ENCODE measurements at regions not wholly inside any gene's neighbourhood (a gene's known extent, or its start where the extent isn't known, plus 50 kb on each side); places are given as distances from the start of the nearest gene placed in this dataset.
"Not testable (repeated sequence)": the region's sequence is repeated elsewhere in the genome, so short reads cannot be mapped to it uniquely, and the experiment has no call there.

GRCh38 chr1:95535614-95536013 lies 301.6 kb downstream of the RWDD3 start:
- no peak overlapping the region for H3K4me3 ChIP-seq (ENCODE audit: low read depth, low read length)
- TF ChIP-seq CTCF (IDR thresholded peaks at IDR 0.05; ENCODE audit: low read depth, low read length), result no peak

- H3K4me3 ChIP-seq (ENCODE audit: low read depth, low read length), result no peak overlapping the region
- no peak for TF ChIP-seq CTCF (IDR thresholded peaks at IDR 0.05; ENCODE audit: low read depth, low read length)
Observed at GRCh38 chr1:95536501-95536900, 302.5 kb downstream of the RWDD3 start.

DNA sequence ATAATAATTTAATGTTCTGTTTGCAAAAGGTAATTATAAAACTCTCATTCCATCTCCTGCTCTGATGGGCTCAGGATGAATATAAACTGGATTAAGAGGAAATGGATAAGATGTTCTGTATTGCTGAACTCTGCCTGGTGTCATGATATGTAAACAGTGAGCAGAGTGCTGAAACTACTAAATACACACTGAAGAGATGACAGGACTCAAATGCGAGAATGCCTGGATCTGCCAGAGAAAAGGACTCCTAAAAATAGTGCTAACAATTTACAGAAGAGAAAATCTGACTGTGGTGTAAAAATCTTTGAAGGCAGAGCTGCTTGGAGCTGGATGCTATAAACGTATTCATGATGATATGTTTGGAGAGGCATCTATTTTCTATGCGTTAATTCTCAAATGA lies 303.2 kb downstream of the RWDD3 start:
- H3K4me3 ChIP-seq (ENCODE audit: low read depth, low read length), result no peak overlapping the region
- no peak for TF ChIP-seq CTCF (IDR thresholded peaks at IDR 0.05; ENCODE audit: low read depth, low read length)

GRCh38 chr1:95538242-95538641 lies 304.2 kb downstream of the RWDD3 start:
- H3K4me3 ChIP-seq (ENCODE audit: low read depth, low read length), result not testable (repeated sequence)

- H3K4me3 ChIP-seq (ENCODE audit: low read depth, low read length), result no peak overlapping the region
- no peak for TF ChIP-seq CTCF (IDR thresholded peaks at IDR 0.05; ENCODE audit: low read depth, low read length)
Observed at GRCh38 chr1:95542936-95543335, 308.9 kb downstream of the RWDD3 start.

DNA sequence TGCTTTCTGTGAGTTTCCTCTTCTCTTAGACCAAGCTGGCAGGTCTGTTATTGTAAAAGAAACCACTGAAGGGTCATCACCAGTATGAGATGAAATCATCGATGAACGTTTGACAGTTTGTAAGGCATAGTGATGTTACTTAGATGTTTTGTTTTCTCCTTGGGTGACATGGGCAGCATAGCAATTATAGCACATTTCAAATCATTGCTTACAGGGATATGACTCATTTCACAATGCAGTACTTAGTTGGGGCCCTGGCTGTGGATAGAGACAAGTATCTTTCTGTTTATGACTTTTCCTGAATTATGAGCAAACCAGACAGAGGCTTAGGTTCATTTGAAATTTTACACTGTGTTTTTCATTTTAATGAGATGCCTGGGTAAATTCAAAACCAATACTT lies 313.0 kb downstream of the RWDD3 start:
- TF ChIP-seq CTCF (IDR thresholded peaks at IDR 0.05; ENCODE audit: low read depth, low read length), result no peak
- H3K4me3 ChIP-seq (ENCODE audit: low read depth, low read length), result no peak overlapping the region

DNA sequence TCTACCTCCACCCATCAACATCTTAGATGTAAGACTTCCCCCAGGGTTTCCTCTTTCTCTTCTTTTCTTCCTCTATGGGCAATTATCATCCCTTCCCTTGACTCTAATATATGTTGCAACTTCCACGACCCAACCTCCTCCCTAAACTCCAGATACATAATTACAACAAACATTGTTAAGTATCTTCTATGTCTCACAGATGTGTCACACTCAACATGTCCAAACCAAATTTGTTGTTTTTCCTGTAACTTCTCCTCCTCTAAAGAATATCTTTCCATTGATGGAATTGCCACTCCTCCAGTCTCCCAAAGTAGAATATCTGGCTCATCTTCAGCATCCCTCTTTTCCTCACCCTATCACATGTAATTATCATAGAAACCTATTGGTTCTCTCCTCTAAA lies 314.2 kb downstream of the RWDD3 start:
- TF ChIP-seq CTCF (IDR thresholded peaks at IDR 0.05; ENCODE audit: low read depth, low read length), result no peak

DNA sequence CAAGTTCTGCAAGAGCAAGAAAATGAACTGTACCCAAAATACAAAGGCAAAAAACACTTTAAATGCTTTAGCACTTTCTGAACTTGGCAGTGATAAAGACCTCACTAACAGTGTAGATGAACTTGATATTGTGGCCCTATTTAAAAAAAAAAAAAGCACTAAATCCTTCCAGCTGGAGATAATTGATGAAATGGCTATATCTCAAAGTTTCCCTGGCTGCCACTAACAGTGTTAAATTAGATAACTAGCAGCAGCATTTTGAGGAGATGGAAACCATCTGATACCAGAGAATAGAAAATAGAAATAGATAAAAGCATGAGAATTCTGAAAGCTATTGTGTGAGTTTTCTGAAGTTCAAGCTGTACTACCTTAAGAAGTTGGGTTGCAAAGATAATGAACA lies 317.2 kb downstream of the RWDD3 start:
- TF ChIP-seq CTCF (IDR thresholded peaks at IDR 0.05; ENCODE audit: low read depth, low read length), result no peak
- no peak overlapping the region for H3K4me3 ChIP-seq (ENCODE audit: low read depth, low read length)

More for the DNA sequence above, 314.2 kb downstream of the RWDD3 start:
- no peak overlapping the region for H3K4me3 ChIP-seq (ENCODE audit: low read depth, low read length)
